Hematopoietic multipotent progenitor cell treated with erythropoietin and hydrocortisone succinate and interleukin-3 and kit ligand, for 15 days (in vitro differentiated cells): ENCODE measurements at regions not wholly inside any gene's neighbourhood (a gene's known extent, or its start where the extent isn't known, plus 50 kb on each side); places are given as distances from the start of the nearest gene placed in this dataset.
"Not testable (repeated sequence)": the region's sequence is repeated elsewhere in the genome, so short reads cannot be mapped to it uniquely, and the experiment has no call there.

Experiments used
- DNase-seq: peaks from one replicate; pipeline ENCODE4 v3.0.0-alpha.2; 2015; ENCODE audit warnings: low spot score

DNA sequence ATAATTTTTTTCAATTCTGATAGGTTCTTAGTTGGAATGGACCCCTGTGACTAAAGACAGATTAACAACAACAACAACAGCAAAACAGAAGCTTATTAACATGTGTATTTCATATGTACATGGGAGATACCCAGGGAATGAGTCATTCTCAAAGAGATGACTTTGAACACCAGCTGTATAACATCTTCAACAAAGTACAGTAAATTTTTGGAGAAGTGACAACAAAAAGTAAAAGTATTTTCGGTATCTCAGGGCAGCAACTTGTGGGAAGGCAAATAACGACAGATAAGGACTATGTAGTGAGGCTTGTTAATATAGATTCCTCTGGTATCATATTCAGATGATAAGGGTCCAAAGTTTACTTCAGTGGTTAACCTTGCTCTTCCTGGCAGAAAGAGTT is 573.4 kb upstream of the RAG2 start:
- DNase-seq = no peak

DNA sequence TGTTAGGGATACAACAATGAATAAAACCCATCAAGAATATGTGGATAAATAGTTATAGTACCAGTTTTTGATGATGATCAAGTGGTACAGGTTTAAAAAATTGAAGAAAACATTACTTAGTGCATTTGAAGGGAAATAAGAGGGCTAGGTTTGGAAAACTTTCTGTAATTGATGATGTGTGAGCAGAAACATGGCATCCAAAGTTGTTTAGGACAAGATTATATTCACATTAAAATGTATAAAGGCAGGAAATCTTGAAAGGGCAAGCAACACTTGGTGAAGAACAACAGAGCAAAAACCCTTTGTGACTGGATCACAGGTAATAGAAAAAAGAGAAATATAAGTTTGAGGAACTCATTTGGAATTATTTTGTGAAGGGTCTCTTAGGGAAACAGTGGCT is 572.3 kb upstream of the RAG2 start:
- no peak for DNase-seq

DNA sequence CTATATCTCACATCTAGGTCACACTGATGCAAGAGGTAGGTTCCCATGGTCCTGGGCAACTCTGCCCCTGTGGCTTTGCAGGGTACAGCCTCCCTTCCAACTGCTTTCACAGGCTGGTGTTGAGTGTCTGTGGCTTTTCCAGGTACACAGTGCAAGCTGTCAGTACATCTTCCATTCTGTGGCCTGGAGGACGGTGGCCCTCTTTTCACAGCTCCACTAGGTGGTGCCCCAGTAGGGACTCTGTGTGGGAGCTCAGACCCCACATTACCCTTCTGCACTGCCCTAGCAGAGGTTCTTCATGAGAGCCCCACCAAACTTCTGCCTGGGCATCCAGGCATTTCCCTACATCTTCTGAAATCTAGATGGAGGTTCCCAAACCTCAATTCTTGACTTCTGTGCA is 547.4 kb upstream of the RAG2 start:
- DNase-seq = not testable (repeated sequence)

DNA sequence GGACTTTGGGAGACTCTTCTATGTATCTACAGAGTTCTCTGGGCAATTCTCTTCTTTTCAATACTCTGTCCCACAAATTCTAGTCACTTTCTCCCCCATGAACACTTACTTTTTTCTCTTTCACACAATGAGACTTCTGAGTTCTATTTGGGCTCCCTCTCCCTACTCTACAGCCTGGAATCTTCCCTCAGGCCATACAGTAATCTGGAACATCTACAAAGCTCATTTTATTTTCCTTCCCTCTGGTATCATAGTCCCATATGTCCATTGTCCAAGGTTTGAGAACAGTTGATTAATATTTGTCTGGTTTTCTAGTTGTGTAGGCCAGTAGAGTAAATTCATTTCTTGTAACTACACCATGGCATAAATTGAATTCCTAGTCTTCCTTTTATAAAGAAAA is 544.6 kb upstream of the RAG2 start:
- no peak for DNase-seq

DNA sequence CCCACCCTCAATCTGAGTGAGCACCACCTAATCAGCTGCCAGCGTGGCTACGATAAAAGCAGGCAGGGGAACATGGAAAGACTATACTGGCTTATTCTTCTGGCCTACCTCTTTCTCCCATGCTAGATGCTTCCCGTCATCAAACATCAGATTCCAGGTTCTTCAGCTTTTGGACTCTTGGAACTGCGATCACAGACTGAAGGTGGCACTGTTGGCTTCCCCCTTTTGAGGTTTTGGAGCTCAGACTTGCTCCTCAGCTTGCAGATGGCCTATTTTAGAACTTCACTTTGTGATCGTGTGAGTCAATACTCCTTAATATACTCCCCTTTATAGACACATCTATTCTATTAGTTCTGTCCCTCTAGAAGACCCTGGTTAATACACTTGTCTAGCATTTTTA is 543.7 kb upstream of the RAG2 start:
- DNase-seq = no peak

DNA sequence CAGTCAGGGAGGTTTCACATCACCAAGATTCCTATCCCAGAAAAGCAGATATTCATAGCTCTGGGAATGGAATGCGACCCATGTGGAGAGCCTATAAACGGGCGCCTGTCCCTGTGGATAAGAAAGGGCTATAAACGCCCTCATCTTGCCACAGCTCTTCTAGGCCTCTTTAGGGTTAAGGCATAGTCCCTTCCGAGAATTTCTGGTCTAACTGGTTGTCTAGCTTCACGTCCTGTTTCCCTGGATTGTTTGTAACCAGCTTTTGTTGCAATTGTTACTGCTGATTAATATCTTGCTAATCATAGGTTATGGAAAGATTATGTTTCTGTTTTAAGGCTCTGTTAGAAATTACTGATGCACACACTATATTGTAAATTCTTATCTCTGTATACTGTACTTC is 537.6 kb upstream of the RAG2 start:
- not testable (repeated sequence) for DNase-seq

DNA sequence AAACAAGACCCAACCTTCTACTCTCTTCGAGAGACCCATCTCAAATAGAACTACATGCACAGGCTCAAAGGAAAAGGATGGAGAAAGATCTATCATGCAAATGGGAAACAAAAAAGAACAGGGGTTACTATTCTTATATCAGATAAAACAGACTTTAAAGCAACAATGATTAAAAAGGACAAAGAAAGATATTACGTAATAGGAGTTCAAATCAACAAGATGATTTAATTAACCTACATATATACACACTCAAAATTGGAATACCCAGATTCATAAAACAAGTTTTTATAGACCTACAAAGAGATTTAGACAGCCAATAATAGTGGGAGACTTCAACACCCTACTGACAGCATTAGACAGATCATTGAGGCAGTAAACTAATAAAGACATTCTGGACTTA is 536.6 kb upstream of the RAG2 start:
- no peak for DNase-seq

DNA sequence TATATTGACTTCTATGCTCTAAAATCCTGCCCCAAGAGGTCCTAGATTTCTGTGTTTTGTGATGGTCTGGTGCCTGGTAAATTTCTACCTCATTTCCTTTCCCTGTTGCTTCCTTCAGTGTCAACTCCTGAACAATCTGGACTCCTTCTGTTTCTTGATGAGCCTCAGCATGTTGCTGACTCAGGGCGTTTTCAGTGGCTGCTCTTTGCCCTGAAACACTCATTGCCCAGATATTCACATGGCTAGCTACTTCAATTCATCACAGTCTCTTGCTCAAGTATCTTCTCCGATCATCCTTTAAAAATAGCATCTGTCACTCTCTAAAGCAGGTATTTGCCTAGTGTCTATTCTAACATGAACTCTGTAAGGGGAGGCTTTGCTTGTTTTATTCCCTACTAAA is 526.3 kb upstream of the RAG2 start:
- DNase-seq = no peak

DNA sequence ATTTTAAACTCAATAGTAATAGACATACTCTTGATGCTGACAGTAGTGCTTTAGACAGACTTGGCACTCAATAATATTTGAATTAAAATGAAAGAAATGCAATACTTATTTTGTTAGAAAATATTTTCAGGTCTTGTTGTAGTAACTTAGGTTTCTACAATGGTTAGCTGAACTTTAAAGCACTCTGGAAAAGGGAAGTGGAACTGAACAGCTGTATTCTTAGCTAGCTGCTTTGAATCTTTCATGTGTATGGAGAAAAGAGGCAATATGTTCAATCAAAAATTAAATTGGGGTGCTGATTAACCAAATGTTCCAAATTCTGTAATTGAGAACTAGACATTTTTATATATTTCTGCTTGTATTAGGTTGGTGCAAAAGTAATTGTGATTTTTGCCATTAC is 517.9 kb upstream of the RAG2 start:
- no peak for DNase-seq

DNA sequence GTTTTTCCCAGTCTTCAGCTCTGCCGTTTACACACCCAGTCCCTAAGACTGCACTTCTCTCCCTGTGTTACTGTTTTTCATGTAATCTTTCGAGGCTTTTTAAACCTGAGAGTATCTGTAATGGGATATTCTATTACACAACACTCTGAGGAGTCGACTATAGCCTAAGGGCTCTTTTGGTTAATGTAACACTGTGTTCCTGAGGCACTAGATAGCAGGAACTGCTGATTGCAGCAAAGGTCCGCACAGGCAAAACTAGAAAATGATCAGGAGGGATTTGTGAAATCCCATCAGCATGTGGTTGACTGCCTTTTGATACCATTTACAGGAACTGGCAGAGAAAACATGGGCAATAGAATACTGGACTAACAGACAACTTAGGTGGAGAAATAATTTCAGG is 512.3 kb upstream of the RAG2 start:
- DNase-seq = no peak

DNA sequence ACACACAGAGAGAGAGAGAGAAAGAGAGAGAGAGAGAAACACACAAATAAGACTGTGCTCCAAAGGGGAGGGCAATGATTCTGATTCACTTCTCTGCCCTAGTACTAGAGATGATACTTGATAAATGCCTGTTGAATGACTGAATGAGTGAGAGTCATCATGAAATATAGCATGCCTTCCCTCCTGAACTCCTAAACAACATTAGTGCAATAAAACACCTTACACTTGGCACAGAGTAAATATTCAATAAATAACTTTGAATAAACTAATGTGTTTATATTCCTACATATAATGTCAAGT is 511.2 kb upstream of the RAG2 start:
- no peak for DNase-seq

DNA sequence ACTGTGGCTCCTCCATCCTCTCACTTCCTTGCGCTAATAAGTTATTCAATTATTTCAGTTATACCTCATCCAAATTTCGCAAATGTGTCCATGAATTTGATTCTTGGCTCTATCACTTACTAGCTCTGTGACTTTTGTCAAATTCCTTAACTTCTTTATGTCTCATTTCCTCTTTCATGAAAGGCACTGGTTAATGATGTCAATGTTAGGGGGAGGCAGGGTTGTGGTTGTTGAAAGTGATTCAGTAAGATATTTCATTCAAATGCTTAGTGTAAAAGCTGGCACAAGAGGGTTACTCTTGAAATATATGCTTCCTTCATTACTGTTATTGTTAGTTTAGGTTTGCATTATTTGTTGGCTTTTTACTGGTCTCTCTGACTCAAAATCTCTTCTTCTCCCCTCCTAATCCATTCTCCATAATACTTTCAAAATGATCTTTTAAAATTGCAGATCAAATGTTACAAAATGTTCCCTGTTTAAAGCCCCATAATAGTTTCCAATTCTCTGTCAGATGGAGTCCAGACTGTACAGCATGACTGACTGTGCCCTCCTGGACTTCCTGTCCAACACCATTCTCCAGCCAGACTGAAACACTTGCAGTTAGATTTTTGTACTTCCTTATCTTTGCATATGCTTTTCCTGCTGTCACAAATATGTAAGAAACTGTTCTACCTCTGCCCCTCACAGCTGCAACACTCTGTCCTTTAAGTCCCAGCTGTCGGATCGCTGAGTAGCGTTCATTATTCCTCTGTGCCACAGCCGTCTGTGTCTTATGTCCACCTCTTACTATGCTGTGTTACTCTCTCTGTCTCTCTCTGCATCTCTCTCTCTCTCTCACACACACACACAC is 510.6 kb upstream of the RAG2 start:
- DNase-seq = no peak

DNA sequence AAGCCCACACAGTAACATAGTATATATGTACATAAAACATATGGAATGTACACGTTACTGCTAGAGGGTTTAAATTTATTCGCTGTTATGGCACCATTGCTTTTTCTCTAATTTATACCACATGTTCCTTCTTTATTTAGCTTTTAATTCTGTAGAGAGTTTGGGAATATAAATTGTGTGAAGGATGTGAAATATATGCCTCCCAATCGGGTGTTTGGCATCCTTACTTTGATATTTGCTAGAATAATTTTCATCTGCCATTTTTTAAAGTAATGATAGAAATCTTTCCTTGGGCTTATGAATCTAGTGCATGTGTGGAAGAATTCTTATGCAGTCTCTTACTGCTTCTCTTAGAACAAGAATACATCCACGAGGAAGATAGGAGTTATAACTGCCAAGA is 509.8 kb upstream of the RAG2 start:
- DNase-seq = no peak

DNA sequence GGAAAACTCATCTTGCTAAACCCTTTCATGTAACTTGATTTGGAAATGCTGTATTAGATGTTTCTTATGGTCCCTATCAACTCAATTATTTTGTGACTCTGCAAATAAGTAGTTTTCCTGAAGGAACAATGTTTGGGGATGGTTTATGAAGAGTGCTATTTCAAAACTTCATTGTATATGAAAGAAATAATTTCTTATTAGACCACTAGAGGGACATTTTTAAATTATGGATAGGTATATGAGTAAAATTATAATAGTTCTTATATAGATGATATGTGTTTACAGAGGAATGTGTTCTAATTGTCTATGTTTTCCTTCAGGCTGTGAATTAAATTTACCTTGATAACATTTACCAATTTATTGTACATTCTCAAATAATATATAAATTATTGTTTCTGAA is 509.4 kb upstream of the RAG2 start:
- no peak for DNase-seq

DNA sequence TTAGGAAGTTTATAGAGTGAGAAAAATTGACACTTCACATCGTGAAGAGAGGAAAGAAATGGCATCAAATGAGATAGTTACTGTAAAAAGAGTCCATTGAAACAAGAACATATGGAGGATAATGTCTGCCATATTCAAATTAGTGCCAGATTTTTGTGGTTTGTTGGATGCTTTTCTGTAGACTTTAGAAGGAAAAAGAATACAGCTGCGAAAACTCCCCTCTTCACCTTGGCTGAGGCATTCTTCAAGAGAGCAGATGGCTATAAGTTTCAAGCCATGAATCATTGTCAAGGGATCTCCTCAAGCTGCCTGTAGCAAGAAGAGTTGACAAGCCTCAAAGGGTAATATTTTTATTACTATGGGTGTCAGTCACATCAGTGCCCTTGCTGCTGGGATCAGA is 507.4 kb upstream of the RAG2 start:
- no peak for DNase-seq

DNA sequence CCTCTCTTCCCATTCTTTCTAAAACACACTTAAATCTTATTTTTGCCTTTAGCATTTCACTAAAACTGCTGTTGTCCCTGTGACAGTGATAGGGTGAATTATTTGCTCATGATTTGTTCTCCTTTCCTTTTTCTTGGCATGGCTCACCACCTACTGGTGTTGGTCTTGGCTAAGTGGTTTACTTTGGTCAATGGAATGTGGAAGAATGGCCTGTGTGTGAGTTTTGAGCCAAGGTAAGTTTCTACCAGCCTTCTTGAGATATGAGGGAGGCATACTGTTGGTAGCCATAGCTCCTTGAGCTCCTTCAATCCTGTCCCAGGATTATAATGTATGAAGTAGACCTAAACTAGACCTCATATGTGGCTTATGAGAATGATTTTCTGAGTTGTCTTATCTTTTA is 506.3 kb upstream of the RAG2 start:
- no peak for DNase-seq

DNA sequence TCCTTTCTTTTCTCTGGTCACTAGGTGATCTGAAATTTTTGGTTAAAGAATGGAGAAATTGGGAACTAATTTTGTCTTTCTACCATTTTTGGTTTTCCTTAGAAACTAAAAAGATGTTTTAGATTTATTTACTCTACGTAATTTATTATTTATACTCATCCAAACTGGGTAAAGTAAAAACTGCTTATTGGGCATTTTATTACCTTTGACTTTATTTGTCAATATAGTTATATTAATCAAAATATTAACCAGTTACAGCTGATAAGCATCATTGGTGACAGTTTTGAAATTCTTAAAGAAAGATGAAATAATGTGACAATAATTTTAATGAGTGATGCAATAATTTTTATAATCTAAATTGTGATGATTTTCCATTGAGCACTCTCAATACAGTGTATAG is 502.0 kb upstream of the RAG2 start:
- no peak for DNase-seq

DNA sequence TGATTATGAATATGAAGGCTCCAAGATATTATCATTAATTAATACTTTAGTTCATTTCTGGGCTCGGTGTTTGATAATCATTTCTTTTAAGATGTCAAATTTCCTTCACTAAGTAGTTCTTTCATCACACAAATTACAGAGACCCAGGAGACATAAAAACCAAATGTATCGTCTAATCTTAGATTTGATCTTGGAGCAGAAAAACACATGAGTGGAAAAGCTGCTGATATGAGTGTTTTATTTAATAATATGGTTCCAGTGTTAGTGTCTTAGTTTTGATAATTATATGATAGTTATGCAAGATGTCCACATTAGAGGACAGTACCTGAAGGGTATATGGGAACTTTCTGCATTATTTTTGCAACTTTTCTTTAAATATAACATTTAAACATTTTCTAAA is 494.5 kb upstream of the RAG2 start:
- no peak for DNase-seq

DNA sequence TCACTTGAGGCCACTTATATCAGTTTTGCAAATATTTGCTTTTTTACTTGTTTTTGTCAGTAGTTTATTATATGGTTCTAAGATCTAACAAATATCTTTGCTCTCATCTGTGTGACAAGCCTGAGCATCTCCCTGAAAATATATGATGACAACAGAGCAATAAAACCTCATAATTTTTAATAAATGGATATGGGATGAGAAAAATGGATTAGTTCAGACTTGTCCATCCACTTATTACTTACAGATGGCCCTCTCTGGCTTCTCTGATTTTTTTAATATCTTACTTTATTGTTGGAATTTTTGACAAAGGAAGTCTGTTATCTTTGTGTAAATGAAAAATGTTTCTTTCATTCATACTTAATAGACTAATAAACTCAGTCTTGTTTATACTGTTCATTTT is 491.4 kb upstream of the RAG2 start:
- no peak for DNase-seq

DNA sequence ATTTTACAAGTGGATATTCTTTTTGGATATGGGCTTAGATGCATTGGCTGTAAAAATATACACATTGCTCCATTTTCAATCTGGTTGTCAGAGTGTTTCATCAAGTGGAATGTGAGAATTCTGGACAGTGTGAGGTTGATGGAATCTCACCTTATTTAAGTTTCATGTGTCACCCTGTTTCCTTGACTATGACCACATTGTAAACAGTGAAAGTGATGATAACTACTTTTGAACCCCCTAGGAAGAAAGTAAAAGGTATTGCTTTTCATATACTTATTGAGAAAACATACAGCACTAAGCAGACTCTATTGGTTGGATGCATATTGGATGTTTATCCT is 490.5 kb upstream of the RAG2 start:
- no peak for DNase-seq

DNA sequence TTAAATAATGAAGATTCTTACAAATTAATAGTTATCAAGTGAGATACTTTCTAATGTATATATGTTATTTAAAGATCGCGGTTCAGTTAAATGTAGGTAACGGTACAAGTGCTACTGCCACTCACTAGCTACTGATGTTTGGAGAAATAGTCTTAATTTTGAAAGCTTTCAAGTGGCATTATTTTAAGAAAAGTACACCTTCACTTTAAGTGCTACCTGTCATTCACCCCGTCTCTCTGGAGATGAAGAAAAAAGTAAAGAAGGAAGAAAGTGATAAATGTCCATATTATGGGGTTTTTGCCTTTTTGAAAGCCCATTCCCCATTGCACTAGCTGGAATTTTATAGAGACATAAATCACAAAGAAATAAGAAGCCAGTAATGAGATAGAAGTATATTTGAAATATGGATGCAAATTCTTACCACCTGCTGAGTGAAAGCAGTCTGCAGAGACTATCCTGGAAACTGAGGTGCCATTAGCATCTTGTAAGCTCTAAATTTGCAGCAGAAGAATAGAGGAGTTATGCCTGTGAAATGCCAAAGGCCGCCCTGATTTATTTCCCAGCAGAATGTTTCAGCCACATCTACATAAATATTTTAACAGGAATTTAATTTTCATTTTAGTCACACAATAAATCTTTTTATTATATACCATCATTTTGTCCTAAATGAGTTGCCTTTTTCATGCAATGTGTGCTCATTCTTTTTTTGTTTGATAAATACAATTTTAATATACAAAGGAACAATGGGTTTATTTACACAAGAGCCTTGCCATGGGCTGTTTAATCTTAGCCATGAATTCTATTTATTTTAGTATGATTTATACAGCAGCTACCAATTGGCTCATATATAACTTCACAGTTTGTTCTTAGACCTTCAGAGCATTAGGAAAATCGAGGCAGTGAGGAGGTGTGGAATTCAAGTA is 489.9 kb upstream of the RAG2 start:
- no peak for DNase-seq

DNA sequence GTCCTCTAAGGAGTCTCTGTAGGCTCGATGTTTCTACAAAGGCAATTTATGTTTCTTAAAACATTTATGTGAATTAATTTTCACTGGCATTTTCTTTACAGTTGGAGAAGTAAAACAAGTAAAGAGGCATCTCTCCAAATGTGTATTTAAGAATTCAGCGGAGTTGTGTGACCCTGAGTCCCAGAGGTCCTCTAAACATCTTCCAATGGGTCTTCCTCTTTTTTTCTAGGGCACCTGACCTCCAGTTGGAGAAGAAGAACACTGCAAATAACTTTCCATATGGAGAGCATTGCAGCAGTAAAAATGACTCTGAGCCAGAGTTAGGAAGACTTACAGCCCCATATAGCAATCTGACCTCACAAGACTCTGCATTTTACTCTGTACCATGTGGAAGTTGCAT is 480.5 kb upstream of the RAG2 start:
- no peak for DNase-seq

DNA sequence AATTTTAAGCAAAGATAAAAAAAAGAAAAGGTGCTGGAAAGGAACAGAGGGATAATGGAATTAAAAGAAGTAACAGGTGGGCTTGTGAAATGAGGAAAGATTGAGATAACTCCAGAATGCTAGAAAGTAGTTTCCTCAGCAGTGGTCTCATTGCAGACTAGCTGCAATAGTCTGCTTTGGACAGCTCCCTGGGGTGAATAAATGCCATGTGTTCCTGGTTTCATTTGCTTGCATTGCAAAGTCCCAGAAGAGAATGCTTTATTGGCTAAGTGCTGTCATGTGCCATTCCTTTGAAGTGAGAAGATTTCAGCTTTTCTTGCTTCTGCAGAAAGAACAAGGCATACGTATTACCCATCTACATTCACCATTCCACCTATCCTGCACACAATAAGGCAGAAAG is 478.8 kb upstream of the RAG2 start:
- no peak for DNase-seq

DNA sequence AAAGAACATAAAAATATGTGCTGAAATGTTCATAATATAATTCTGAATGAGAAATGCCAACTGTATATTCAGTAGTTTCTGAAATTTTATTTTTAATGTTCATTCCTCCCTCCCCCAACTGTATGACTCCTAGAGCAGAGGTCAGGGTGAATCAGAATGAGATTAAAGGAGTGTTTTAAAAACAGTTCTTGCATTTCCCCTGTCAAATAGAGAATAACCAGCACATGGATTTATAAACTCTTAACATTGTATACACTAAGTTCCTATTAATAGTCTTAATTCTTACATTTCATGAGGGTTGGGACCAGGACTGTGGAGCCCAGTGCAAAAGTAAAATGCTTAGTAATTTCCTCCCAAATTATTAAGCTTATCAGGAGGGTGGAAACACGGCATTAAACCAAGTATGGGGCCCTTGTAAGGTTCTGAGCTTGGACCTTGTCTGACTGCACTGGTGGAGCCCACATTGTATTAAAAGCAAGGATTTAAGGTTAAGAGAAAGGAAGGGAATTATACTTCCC is 474.6 kb upstream of the RAG2 start:
- no peak for DNase-seq
